ENCODE measurements at regions not wholly inside any gene's neighbourhood (a gene's known extent, or its start where the extent isn't known, plus 50 kb on each side); places are given as distances from the start of the nearest gene placed in this dataset.

GRCh38 chr19:29329460-29330134 is 116.6 kb upstream of the UQCRFS1 start:
- TF ChIP-seq POLR2AphosphoS5 (IDR thresholded peaks at IDR 0.05) (no peak), CTCF (IDR thresholded peaks at IDR 0.05) (no peak), POLR2A (IDR thresholded peaks at IDR 0.05) (no peak), EP300 (IDR thresholded peaks at IDR 0.05; ENCODE audit: low read depth) (no peak)
